Neuron (in vitro differentiated cells): ENCODE measurements at regions not wholly inside any gene's neighbourhood (a gene's known extent, or its start where the extent isn't known, plus 50 kb on each side); places are given as distances from the start of the nearest gene placed in this dataset.

ENCODE experiments used
- H2AFZ ChIP-seq: one replicate; pipeline ENCODE4 v1.6.1; 2013; ENCODE audit warnings: low read depth, mild to moderate bottlenecking, inconsistent platforms, low read length, moderate library complexity
- H3K27me3 ChIP-seq: one replicate; pipeline ENCODE4 v1.6.1; 2013; ENCODE audit warnings: low read length; ENCODE audit not compliant: insufficient read depth
- H3K36me3 ChIP-seq: one replicate; pipeline ENCODE4 v1.6.1; 2013; ENCODE audit warnings: low read length; ENCODE audit not compliant: insufficient read depth
- H3K4me1 ChIP-seq: one replicate; pipeline ENCODE4 v1.6.1; 2013; ENCODE audit warnings: low read length; ENCODE audit not compliant: insufficient read depth
- H3K4me3 ChIP-seq: 2 replicates; pipeline ENCODE4 v1.5.1; 2013; ENCODE audit warnings: mild to moderate bottlenecking, low read length, moderate library complexity
- H3K9me3 ChIP-seq: one replicate; pipeline ENCODE4 v1.6.1; 2013; ENCODE audit warnings: low read length

DNA sequence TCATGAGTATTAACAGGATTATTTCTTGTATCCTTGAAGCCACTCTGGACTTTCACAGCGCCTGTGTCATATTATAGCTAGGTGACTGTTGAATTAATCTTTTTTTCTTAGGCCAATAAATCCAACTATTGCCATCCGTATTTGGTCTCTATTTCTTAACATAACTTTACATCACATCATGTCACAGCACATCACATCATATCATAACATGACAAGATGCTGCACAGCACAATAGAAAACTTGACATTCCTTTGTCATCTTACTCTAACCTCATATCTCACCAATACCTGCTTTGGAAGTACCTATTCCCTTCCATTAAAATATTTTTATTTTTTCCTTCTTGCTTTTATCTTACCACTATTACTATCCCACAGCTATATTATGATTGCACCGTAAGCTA is 1480.8 kb downstream of the TECRL start:
- H3K27me3 ChIP-seq, result no peaks in the 10 kb centered on the region
- H2AFZ ChIP-seq, result no peak overlapping the region
- H3K9me3 ChIP-seq, result no peaks in the 10 kb centered on the region
- no peaks in the 10 kb centered on the region for H3K36me3 ChIP-seq
- peaks cover 4% of the 10 kb centered on the region for H3K4me1 ChIP-seq
- H3K4me3 ChIP-seq, result no peak overlapping the region

DNA sequence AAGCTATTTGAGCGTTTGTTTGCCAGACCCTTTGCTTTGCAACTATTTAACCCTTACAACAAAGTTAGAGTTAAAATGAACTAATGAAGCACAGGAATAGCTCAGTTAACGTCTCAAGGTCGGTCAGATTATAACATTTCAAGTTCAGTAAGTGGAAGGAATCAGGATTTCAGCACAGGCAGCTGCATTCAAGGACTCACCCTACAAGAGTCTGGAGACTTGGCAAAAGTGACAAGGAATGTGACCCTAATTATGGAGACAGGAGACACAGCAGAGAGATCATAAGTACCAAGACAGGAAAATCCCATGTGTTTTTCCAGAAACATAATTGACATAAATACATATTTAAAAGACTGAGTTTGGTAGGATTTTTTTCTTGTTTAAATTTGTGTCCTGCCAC is 1481.7 kb downstream of the TECRL start:
- peaks cover 5% of the 10 kb centered on the region for H3K4me1 ChIP-seq
- H3K27me3 ChIP-seq, result no peaks in the 10 kb centered on the region
- H3K9me3 ChIP-seq, result no peaks in the 10 kb centered on the region
- H2AFZ ChIP-seq, result no peak overlapping the region
- no peak overlapping the region for H3K4me3 ChIP-seq
- no peaks in the 10 kb centered on the region for H3K36me3 ChIP-seq

DNA sequence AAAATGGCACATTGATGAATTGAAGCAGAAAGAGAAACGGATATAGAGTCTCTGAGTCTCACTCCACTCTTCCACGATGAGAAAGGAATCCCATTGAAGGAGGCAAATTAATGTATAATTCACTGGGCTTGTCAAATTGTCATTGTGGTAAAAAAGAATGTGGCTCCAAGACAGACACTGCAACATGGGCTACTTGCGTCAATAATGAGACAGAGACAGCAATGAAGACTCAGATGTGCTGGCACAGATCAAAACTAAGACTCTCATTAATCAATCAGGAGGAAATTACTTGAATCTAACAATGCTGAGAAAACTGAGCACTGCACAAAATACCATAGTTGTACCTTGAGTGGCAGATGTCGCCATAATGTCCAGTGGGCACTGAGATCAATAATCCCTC is 1485.5 kb downstream of the TECRL start:
- H3K4me3 ChIP-seq, result no peak overlapping the region
- no peaks in the 10 kb centered on the region for H3K9me3 ChIP-seq
- H3K27me3 ChIP-seq, result no peaks in the 10 kb centered on the region
- H3K36me3 ChIP-seq, result no peaks in the 10 kb centered on the region
- peak overlapping the region; percentile 34 for H2AFZ ChIP-seq
- H3K4me1 ChIP-seq, result peaks cover 5% of the 10 kb centered on the region

DNA sequence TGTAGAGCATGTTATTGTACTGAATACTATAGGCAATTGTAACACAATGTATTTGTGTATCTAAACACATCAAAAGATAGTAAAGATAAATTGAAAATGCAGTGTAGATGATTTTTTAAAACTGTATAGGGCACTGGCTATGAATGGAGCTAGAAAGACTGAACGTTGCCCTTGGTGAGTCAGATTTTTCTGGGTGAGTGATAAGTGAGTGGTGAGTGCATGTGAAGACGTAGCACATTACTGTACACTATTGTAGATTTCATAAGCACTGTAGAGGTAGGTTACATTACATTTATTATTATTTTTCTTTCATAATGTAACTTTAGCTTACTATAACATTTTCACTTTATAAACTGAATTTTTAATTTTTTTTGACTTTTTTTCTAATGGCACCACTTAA is 1491.6 kb downstream of the TECRL start:
- no peak overlapping the region for H2AFZ ChIP-seq
- no peak overlapping the region for H3K4me3 ChIP-seq
- no peaks in the 10 kb centered on the region for H3K4me1 ChIP-seq
- no peaks in the 10 kb centered on the region for H3K9me3 ChIP-seq
- no peaks in the 10 kb centered on the region for H3K36me3 ChIP-seq
- H3K27me3 ChIP-seq, result no peaks in the 10 kb centered on the region

DNA sequence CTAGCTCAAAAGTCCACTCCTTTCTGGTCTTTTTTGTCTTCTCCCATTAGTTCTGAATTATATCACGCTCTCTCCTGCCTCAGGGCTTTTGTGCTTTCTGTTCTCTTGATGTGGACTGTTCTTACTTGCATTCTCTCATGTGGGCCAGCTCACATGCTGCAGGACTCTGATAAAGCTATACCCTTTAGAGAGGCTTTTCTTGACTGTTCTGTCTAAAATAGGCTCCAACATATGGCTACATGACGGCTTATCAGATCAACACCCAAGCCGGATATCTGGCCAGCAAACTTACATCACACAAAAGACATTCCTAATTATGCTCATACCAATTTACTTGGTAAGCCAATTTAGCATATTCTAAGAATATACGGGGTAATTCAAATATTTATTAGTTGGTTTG is 1494.5 kb downstream of the TECRL start:
- Histone ChIP-seq H2AFZ (no peak overlapping the region), H3K4me1 (no peaks in the 10 kb centered on the region), H3K9me3 (no peaks in the 10 kb centered on the region), H3K4me3 (no peak overlapping the region), H3K27me3 (no peaks in the 10 kb centered on the region), H3K36me3 (no peaks in the 10 kb centered on the region)

DNA sequence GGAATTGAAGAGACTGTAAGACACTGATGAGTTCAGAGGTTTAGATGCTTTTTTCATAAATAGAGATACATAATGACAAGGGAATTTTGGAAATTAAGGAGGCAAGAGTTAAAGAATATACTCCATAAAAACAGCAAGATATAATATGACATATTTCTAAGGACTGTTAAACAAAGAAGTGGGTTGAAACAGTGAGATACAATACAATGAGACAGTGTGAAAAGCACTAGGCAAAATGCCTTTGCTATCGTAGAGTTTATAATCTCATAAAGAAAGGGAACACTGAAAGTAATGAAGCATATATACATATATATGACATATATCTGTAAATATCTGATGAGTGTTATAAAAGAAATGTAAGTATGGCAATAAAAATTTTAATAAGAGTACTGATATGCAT is 1496.2 kb downstream of the TECRL start:
- H3K36me3 ChIP-seq, result no peaks in the 10 kb centered on the region
- H3K4me3 ChIP-seq, result no peak overlapping the region
- no peaks in the 10 kb centered on the region for H3K9me3 ChIP-seq
- H3K4me1 ChIP-seq, result no peaks in the 10 kb centered on the region
- no peak overlapping the region for H2AFZ ChIP-seq
- no peaks in the 10 kb centered on the region for H3K27me3 ChIP-seq

DNA sequence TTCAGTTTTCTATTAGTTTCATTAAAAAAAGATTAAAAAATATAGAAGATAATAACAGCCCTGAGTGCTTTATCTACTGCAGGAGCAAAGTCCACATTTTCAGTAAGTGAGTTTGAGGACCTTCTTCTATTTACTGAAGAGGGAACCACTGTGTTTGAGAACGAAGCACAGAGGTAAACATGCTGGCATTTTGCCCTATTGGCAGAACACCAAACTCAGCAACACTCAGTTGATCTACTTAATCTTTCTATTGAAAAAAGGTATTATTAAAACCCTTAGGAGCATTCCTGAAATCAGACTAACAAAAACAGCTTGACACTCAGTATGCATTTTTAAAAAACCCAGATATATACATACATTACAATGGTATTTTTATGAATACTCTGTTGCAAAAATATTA is 1496.7 kb downstream of the TECRL start:
- Histone ChIP-seq H3K36me3 (no peaks in the 10 kb centered on the region), H3K9me3 (no peaks in the 10 kb centered on the region), H3K4me1 (no peaks in the 10 kb centered on the region), H2AFZ (no peak overlapping the region), H3K4me3 (no peak overlapping the region), H3K27me3 (no peaks in the 10 kb centered on the region)

DNA sequence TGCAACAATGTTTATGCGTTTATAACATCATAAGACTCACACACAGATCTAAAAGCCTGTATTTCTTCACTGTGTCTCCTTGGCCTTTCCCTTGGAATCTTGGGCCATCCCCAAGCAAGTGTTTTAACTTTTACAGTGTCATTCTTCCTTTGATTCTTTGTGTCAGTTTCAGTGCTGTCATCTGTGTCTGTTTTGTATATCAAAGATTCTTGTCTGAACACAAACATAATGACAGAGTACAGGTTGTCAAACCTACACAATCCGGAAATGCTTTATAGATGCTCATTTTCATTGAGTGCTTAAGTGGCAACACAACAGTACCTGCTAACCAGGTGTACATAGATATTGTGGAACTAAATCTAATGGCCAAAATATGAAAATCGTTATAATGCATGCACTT is 1500.0 kb downstream of the TECRL start:
- Histone ChIP-seq H3K27me3 (no peaks in the 10 kb centered on the region), H2AFZ (no peak overlapping the region), H3K36me3 (no peaks in the 10 kb centered on the region), H3K9me3 (no peaks in the 10 kb centered on the region), H3K4me1 (no peaks in the 10 kb centered on the region), H3K4me3 (no peak overlapping the region)

DNA sequence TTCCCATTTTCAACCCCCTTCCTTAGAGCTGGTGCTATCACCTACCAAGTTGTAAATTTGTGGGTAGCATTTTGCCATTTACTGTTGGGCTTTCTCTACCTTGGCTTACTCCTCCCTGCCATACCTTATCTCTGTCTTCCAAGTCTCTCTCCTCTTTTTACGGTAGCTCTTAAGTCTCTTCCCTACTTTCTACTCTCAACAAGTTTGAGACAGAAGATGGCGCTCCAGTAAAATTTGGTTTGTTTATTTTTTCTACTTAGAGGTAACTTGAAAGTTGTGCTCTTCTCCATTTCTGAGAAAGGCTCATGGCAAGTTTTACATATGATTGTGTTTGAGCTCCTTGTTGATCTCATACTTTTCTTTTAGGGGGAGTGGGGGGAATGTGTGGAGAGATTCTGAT is 1508.1 kb downstream of the TECRL start:
- Histone ChIP-seq H3K36me3 (no peaks in the 10 kb centered on the region), H3K27me3 (no peaks in the 10 kb centered on the region), H2AFZ (no peak overlapping the region), H3K4me1 (no peaks in the 10 kb centered on the region), H3K4me3 (no peak overlapping the region), H3K9me3 (no peaks in the 10 kb centered on the region)

DNA sequence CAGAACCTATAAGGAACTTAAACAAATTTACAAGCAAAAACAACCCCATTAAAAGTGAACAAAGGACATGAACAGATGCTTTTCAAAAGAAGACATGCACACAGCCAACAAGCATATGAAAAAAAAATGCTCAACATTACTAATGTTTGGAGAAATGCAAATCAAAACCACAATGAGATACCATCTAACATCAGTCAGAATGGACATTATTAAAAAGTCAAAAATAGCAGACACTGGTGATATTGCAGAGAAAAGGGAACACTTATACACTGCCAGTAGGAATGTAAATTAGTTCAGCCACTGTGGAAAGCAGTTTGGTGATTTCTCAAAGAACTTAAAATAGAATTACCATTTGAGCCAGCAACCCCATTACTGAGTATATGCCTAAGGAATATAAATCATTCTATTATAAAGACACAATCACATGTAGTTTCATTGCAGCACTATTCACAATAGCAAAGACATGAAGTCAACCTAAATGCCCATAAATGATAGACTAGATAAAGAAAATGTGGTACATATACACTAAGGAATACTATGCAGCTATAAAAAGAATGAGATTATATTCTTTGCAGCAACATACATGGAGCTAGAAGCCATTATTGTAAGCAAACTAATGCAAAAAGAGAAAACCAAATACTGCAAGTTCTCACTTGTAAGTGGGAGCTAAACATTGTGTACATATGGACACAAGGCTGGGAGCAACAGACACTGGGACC is 1509.4 kb downstream of the TECRL start:
- Histone ChIP-seq H2AFZ (no peak overlapping the region), H3K27me3 (no peaks in the 10 kb centered on the region), H3K9me3 (no peaks in the 10 kb centered on the region), H3K4me3 (no peak overlapping the region), H3K4me1 (no peaks in the 10 kb centered on the region), H3K36me3 (no peaks in the 10 kb centered on the region)

DNA sequence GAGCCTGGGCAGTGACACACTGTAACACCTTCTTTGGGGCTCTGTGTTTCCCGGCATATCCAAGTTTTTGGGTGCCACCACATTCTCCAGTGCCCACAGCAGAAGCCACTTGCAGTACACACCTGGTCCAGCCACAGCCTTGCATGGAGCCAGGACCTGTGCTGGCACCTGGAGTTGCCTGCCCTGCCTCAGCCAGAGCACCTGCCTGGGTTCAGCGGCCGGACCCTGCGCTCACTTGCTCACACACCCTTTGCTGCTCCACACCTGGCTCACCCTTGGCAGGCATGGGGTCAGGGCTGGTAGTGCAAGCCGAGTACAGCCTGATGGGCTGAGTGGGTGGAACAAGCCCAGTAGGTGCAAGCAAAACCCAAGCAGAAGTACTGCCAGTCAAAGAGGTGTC is 1511.1 kb downstream of the TECRL start:
- H3K36me3 ChIP-seq, result no peaks in the 10 kb centered on the region
- no peak overlapping the region for H3K4me3 ChIP-seq
- no peak overlapping the region for H2AFZ ChIP-seq
- H3K9me3 ChIP-seq, result no peaks in the 10 kb centered on the region
- H3K4me1 ChIP-seq, result no peaks in the 10 kb centered on the region
- no peaks in the 10 kb centered on the region for H3K27me3 ChIP-seq

DNA sequence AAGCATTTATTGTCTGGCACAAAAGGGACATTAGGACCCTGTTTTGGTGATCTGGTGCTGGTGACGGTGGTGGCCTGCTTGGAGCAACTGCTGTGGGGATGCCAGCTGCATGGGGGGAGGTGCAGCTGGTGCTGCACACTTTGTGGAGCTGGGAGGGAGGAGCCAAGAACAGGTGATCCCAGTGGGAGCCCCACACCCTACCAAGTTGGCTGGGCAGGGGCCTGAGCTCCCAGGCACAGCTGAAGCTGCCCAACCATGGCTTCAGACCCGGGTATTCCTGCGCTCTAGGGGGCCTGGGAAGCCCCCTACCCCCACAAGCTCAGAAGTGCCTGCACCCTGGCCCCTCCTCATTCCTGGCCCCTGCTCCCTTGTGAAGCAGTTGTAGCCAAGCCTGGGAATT is 1512.5 kb downstream of the TECRL start:
- H3K36me3 ChIP-seq, result no peaks in the 10 kb centered on the region
- H3K4me3 ChIP-seq, result no peak overlapping the region
- no peaks in the 10 kb centered on the region for H3K4me1 ChIP-seq
- no peaks in the 10 kb centered on the region for H3K27me3 ChIP-seq
- H2AFZ ChIP-seq, result no peak overlapping the region
- H3K9me3 ChIP-seq, result no peaks in the 10 kb centered on the region

DNA sequence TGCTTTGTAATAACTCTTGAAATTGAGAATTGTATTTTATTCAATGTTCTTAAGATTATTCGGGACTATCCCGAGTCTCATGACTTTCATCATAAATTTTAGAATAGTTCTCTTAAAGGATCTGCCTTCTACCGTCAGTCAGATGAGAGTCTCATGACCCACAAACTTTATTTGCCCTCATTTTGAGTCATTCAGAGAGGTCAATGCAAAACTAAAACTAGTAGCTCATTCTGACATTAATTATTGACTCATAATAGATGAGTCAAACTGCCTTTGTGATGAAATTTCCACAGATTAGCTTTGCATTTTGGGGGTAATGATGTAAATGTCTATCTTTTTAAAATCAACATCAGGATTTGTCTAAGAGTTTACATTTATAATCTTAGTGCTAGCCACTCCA is 1527.3 kb downstream of the TECRL start:
- Histone ChIP-seq H3K36me3 (no peaks in the 10 kb centered on the region), H3K27me3 (no peaks in the 10 kb centered on the region), H3K4me3 (no peak overlapping the region), H3K9me3 (no peaks in the 10 kb centered on the region), H3K4me1 (no peaks in the 10 kb centered on the region), H2AFZ (no peak overlapping the region)

DNA sequence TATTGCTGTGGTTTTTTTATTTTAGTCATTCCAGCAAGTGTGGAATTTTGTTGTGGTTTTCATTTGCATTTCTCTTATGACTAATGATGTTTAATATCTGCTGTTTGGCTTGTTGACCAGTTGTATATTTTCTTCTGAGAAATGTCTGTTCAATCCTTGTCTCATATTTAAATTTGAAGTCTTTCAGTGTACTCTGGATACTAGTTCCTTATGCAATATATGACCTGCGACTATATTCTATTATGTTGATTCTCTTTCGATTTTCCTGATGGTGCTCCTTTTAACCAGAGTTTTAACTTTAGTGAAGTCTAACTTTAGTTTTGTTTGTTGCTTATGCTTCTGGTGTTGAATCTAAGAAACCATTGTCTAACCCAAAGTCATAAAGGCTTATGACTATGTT is 1528.0 kb downstream of the TECRL start:
- H3K36me3 ChIP-seq, result no peaks in the 10 kb centered on the region
- H2AFZ ChIP-seq, result no peak overlapping the region
- no peaks in the 10 kb centered on the region for H3K27me3 ChIP-seq
- H3K4me3 ChIP-seq, result no peak overlapping the region
- H3K4me1 ChIP-seq, result no peaks in the 10 kb centered on the region
- H3K9me3 ChIP-seq, result no peaks in the 10 kb centered on the region
